T-cell (primary cell): ENCODE measurements at regions not wholly inside any gene's neighbourhood (a gene's known extent, or its start where the extent isn't known, plus 50 kb on each side); places are given as distances from the start of the nearest gene placed in this dataset.

Experiments used
- ATAC-seq, 4 experiments: fragments of 200-7000 bp in 3 of 4; fragments of 150-1000 bp in 1 of 4; cut with Tn5 transposase; replicated peaks in 1 of 4; 1 replicate in 3 of 4; 2 replicates in 1 of 4; pipeline ENCODE4 v1.10.0; 2021; ENCODE audit warnings: moderate library complexity in 3 of 4, mild to moderate bottlenecking in 2 of 4, moderate number of reproducible peaks in 1 of 4
- CTCF ChIA-PET, 2 donors: fragments of 300-600 bp; sonication (Branson Sonifier 250); formaldehyde crosslinking; loops; one replicate each; lab custom pipeline; 2022; ENCODE audit warnings: antibody characterized with exemption in 2 of 2; lab: Charles Lee
- POLR2A ChIA-PET, 2 donors: fragments of 300-600 bp; sonication (Branson Sonifier 250); formaldehyde crosslinking; loops; one replicate each; lab custom pipeline; 2022; ENCODE audit warnings: antibody characterized with exemption in 2 of 2; lab: Charles Lee
- DNase-seq, 35 experiments: peaks; one replicate each; pipeline versions ENCODE4 v3.0.0 to v3.0.0-alpha.2; 2013 to 2023
- H3K27ac ChIP-seq: one replicate; pipeline ENCODE4 v1.5.1; 2013; ENCODE audit warnings: low read length
- H3K27me3 ChIP-seq, 2 experiments: replicated peaks in 1 of 2; 1 replicate in 1 of 2; 2 replicates in 1 of 2; pipeline versions ENCODE4 v1.6.1 to v1.7.0; 2013; ENCODE audit warnings: low read length in 1 of 2, mixed read lengths in 1 of 2; ENCODE audit not compliant: control insufficient read depth in 2 of 2, insufficient read depth in 2 of 2; ENCODE audit errors: extremely low read depth in 1 of 2
- H3K36me3 ChIP-seq, 2 donors: 1 replicate in 1 of 2; 2 replicates in 1 of 2; pipeline versions ENCODE4 v1.6.1 to v1.7.0; 2013; ENCODE audit warnings: low read length in 1 of 2; ENCODE audit not compliant: control insufficient read depth in 2 of 2, insufficient read depth in 1 of 2; ENCODE audit errors: extremely low read depth in 1 of 2
- H3K4me1 ChIP-seq, 2 experiments: 1 replicate in 1 of 2; 2 replicates in 1 of 2; pipeline versions ENCODE4 v1.6.1 to v1.7.0; 2013; ENCODE audit warnings: low read length in 2 of 2, mixed read lengths in 1 of 2; ENCODE audit not compliant: insufficient read depth in 2 of 2, control insufficient read depth in 1 of 2; ENCODE audit errors: extremely low read depth in 1 of 2
- H3K4me3 ChIP-seq, 2 donors: 1 replicate in 1 of 2; 2 replicates in 1 of 2; pipeline versions ENCODE4 v1.5.1 to v1.7.0; 2013; ENCODE audit warnings: mild to moderate bottlenecking in 2 of 2, low read length in 1 of 2, moderate library complexity in 1 of 2; ENCODE audit not compliant: control insufficient read depth in 1 of 2; ENCODE audit errors: extremely low read depth in 1 of 2
- H3K9me3 ChIP-seq: 2 replicates; pipeline ENCODE4 v1.7.0; 2013
- H3K27ac Mint-ChIP-seq, 2 donors: one replicate each; pipeline ENCODE4 v1.8.0; 2020 to 2021; ENCODE audit warnings: mild to moderate bottlenecking in 2 of 2, mixed read lengths in 2 of 2
- H3K27me3 Mint-ChIP-seq, 2 donors: one replicate each; pipeline ENCODE4 v1.8.0; 2021 to 2022; ENCODE audit warnings: mixed read lengths in 2 of 2
- H3K36me3 Mint-ChIP-seq: one replicate; pipeline ENCODE4 v1.8.0; 2021; ENCODE audit warnings: mixed read lengths
- H3K4me1 Mint-ChIP-seq, 3 donors: one replicate each; pipeline ENCODE4 v1.8.0; 2020 to 2022; ENCODE audit warnings: mixed read lengths in 3 of 3, mild to moderate bottlenecking in 1 of 3
- H3K4me3 Mint-ChIP-seq, 3 donors: one replicate each; pipeline ENCODE4 v1.8.0; 2020 to 2022; ENCODE audit warnings: mild to moderate bottlenecking in 3 of 3, mixed read lengths in 3 of 3, moderate library complexity in 3 of 3
- H3K9me3 Mint-ChIP-seq, 3 donors: one replicate each; pipeline ENCODE4 v1.8.0; 2020 to 2022; ENCODE audit warnings: mixed read lengths in 3 of 3
- WGBS: methylation state at CpG from one replicate; pipeline ENCODE4 v1.1.5; 2013; ENCODE audit warnings: missing lambda C conversion rate; ENCODE audit not compliant: insufficient coverage; 5-methylcytosine and 5-hydroxymethylcytosine counted together

- no peaks in the 10 kb centered on the region for H3K36me3 Mint-ChIP-seq
- Histone ChIP-seq H3K27me3 (no peaks in the 10 kb centered on the region), H3K9me3 (no peaks in the 10 kb centered on the region), H3K27ac (no peak overlapping the region), H3K4me3 (no peak overlapping the region), H3K36me3 (no peaks in the 10 kb centered on the region), H3K4me1 (no peaks in the 10 kb centered on the region)
- H3K27me3 Mint-ChIP-seq = peaks cover 5 to 9% of the 10 kb centered on the region in 2 donors
- no peaks in the 10 kb centered on the region for H3K4me1 Mint-ChIP-seq
- no peak for DNase-seq
- H3K4me3 Mint-ChIP-seq = no peak overlapping the region
- no peak overlapping the region for H3K27ac Mint-ChIP-seq
- H3K9me3 Mint-ChIP-seq = peaks cover 6 to 14% (median 6%) of the 10 kb centered on the region in 3 donors
- no CpG with 5 or more reads among the region's 1 CpG for WGBS
- ChIA-PET CTCF (no interaction called here), POLR2A (interaction anchor here in 1 of 2 donors (0.6 kb wide), 1 partner anchor 14 kb away, joined by 3 read pairs; no protein-coding TSS in a partner anchor)
- ATAC-seq = no peak
Observed at GRCh38 chr4:84420608-84421007, 78.5 kb downstream of the NKX6-1 start.

- no peaks in the 10 kb centered on the region for H3K36me3 ChIP-seq
- ChIA-PET POLR2A (no interaction called here), CTCF (no interaction called here)
- no peaks in the 10 kb centered on the region for H3K9me3 ChIP-seq
- Mint-ChIP-seq H3K4me3 (no peak overlapping the region), H3K4me1 (no peaks in the 10 kb centered on the region), H3K27ac (no peak overlapping the region), H3K36me3 (no peaks in the 10 kb centered on the region), H3K9me3 (peaks cover 3 to 10% (median 6%) of the 10 kb centered on the region in 3 donors), H3K27me3 (peaks cover 5 to 9% of the 10 kb centered on the region in 2 donors)
- no peak overlapping the region for H3K27ac ChIP-seq
- no peaks in the 10 kb centered on the region for H3K27me3 ChIP-seq
- H3K4me3 ChIP-seq = no peak overlapping the region
- DNase-seq (no peak), ATAC-seq (no peak)
- 78% methylated on average over 2 of the region's 3 CpGs for WGBS
- H3K4me1 ChIP-seq = no peaks in the 10 kb centered on the region
Observed at GRCh38 chr4:84419201-84419600, 79.9 kb downstream of the NKX6-1 start.

DNA sequence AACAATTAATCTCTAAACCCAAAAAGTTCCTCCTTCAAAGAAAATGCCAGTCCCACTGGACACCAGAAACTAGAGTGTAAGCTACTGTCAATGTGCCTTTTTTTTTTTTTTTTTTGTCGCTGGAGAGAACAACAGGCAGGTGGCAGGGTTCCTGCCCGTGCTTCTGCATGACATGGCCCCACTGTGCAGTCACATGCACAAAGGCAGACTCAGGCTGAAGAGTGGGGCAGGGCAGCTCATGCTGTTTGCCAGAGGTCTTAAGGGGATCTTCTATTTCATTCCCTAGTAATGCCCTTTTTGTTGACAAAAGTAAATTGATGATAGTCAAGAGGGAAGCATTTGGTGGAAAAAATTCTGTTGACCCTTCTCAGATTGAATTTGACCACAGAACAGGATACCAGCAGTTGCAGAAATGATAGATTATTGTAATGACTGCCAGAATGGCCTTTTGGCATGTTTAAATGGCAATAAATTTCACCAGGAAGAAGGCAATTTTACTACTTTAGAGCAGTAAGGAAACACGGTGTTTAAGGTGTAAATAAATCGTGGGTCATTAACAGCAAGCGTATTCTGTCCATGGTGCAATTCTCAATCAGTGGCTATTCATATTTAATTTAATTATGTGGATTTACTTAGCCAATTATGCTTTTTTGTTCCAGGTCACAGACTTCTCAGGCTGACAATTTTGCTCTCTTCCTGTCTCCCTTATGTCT is 80.9 kb downstream of the NKX6-1 start:
- ATAC-seq = no peak
- Mint-ChIP-seq H3K27ac (no peak overlapping the region), H3K4me1 (no peaks in the 10 kb centered on the region), H3K27me3 (peaks cover 5 to 9% of the 10 kb centered on the region in 2 donors), H3K9me3 (peaks cover 3 to 10% (median 6%) of the 10 kb centered on the region in 3 donors), H3K36me3 (no peaks in the 10 kb centered on the region), H3K4me3 (no peak overlapping the region)
- H3K9me3 ChIP-seq = no peaks in the 10 kb centered on the region
- H3K4me1 ChIP-seq = no peaks in the 10 kb centered on the region
- CTCF ChIA-PET = no interaction called here
- POLR2A ChIA-PET = no interaction called here
- no peaks in the 10 kb centered on the region for H3K27me3 ChIP-seq
- H3K27ac ChIP-seq = no peak overlapping the region
- WGBS = no CpG with 5 or more reads among the region's 5 CpGs
- no peak overlapping the region for H3K4me3 ChIP-seq
- no peaks in the 10 kb centered on the region for H3K36me3 ChIP-seq
- no peak for DNase-seq

DNA sequence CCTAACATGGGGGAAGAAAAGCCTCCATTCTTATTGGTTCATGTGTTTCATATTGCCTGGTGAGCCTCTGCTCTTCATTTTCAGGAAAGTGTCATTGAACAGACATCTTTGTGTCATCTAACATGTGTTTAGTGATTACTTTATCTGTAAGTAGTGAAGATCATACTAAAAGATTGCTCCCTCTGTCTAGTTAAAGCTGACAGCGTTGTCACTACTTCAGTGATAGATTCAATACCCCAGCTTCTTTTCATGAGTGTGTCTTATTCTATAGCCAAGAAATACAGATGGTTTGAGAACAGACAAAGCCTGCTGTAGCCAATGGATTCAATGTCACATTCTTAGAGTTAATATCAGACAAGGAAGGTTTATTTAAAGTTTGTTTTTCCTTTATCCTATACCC is 85.1 kb downstream of the NKX6-1 start:
- DNase-seq = no peak
- WGBS = no CpG with 5 or more reads among the region's 1 CpG
- Histone ChIP-seq H3K36me3 (no peaks in the 10 kb centered on the region), H3K27ac (no peak overlapping the region), H3K4me1 (no peaks in the 10 kb centered on the region), H3K4me3 (no peak overlapping the region), H3K9me3 (no peaks in the 10 kb centered on the region), H3K27me3 (no peaks in the 10 kb centered on the region)
- ChIA-PET POLR2A (no interaction called here), CTCF (no interaction called here)
- Mint-ChIP-seq H3K4me1 (no peaks in the 10 kb centered on the region), H3K27me3 (peaks cover 5% of the 10 kb centered on the region in 2 donors), H3K9me3 (no peaks in the 10 kb centered on the region), H3K36me3 (no peaks in the 10 kb centered on the region), H3K27ac (no peak overlapping the region), H3K4me3 (no peak overlapping the region)
- no peak for ATAC-seq

- Histone ChIP-seq H3K27ac (no peak overlapping the region), H3K27me3 (no peaks in the 10 kb centered on the region), H3K36me3 (no peaks in the 10 kb centered on the region), H3K9me3 (no peaks in the 10 kb centered on the region), H3K4me3 (no peak overlapping the region), H3K4me1 (no peaks in the 10 kb centered on the region)
- Mint-ChIP-seq H3K36me3 (no peaks in the 10 kb centered on the region), H3K4me1 (no peaks in the 10 kb centered on the region), H3K27me3 (peaks cover 2 to 5% of the 10 kb centered on the region in 2 donors), H3K9me3 (no peaks in the 10 kb centered on the region), H3K4me3 (no peak overlapping the region), H3K27ac (no peak overlapping the region)
- DNase-seq = no peak
- ATAC-seq = no peak
- ChIA-PET CTCF (no interaction called here), POLR2A (no interaction called here)
Observed at GRCh38 chr4:84413480-84413879, 85.6 kb downstream of the NKX6-1 start.

DNA sequence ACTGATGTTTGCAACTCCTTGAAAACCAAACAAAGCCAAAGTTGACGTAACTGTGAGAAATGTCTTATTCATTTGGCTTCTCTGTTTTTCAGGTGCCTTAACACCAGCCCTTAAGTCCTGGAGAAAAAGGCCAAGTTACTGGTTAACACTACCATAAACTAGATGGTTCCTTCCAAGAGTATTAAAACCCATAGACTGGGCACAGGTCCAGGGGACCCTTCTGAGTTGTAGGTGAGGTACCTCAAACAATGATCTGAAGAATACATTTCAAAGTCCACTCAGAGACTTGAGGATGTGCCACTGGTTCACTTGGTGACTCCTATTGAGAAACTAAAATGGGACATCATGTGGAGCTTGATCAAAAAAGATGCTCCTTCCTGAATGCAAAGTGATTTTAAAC is 87.0 kb downstream of the NKX6-1 start:
- no peaks in the 10 kb centered on the region for H3K36me3 ChIP-seq
- Mint-ChIP-seq H3K4me3 (no peak overlapping the region), H3K9me3 (no peaks in the 10 kb centered on the region), H3K4me1 (no peaks in the 10 kb centered on the region), H3K36me3 (no peaks in the 10 kb centered on the region), H3K27ac (no peak overlapping the region), H3K27me3 (peaks cover 0 to 5% of the 10 kb centered on the region in 2 donors)
- no peaks in the 10 kb centered on the region for H3K27me3 ChIP-seq
- DNase-seq = no peak
- CTCF ChIA-PET = no interaction called here
- POLR2A ChIA-PET = no interaction called here
- 100% methylated on average over 1 of the region's 1 CpG for WGBS
- no peaks in the 10 kb centered on the region for H3K9me3 ChIP-seq
- ATAC-seq = no peak
- H3K4me1 ChIP-seq = no peaks in the 10 kb centered on the region
- no peak overlapping the region for H3K27ac ChIP-seq
- H3K4me3 ChIP-seq = no peak overlapping the region
